GM21447 (cell line): ENCODE measurements at regions not wholly inside any gene's neighbourhood (a gene's known extent, or its start where the extent isn't known, plus 50 kb on each side); places are given as distances from the start of the nearest gene placed in this dataset.

Source experiments
- ATAC-seq: cut with Tn5 transposase; IDR thresholded peaks from one replicate; pipeline ENCODE4 v1.9.1; 2021; ENCODE audit not compliant: unreplicated experiment

DNA sequence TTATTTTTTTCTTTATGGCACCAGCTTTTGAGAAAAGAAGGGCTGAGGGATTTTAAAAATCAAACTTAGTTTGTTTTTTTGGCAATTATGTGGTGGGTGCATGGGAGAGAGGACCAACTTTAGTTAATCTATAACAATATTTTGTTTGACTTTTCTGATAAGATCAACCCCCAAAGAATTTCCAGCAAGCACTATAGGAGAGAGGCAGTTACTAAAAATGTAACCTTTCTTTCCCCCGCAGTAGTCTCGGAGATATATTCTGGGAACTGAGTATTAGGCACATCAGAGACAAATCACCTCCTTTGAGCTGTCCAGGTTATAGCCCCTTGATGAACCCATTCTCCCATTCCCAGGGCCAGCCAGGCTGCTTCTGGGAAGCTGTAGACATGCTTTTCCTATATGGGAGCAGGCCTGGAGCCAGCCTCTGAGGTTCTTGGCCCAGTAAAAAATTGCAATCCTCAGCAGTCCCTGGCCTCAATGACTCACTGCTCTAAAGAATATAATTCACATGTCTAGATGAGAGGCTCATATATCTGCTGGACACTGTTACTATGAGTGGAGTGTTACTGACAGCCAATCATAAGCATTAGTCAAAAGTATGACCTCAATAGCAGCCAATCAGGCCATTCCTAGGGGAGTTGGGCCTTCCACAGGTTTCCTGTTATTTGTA, 138.3 kb upstream of the AGBL1 start:
- no peak for ATAC-seq

DNA sequence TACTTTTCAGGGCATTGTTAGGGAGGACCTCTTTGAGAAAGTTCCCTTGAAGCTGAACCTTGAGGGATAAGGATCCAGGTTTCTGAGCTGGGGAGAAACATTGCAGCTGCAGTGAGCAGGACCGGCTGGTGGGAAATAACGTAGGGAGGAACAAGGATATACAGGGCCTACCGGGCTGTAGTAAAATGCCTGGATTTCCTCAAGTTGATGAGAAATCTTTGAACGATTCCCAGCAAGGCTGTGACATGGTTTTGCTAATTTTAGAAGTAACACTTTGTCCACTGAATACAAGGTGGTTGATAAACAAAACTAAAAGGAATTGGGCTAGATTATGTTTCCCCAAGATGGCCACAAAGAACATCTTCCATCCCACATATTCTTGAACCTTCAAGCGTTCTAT, 137.0 kb upstream of the AGBL1 start:
- no peak for ATAC-seq

DNA sequence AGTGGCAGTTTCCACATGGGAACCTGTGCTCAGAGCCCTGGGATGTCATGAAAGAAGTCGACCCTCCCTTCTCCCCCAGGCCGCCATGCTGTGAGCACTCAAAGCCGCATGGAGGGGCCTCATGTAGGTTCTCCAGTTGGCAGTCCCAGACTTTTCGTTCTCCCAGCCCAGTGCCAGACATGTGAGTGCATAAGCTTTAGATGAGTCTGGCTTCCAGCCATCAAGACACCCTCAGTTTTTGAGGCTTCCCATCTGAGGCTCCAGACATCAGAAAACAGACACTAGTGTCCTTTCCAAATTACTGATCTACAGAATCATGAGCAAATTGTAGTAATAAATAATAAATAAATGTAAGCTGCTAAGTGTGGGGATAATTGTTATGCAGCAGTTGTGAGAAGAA, 136.5 kb upstream of the AGBL1 start:
- ATAC-seq: no peak

DNA sequence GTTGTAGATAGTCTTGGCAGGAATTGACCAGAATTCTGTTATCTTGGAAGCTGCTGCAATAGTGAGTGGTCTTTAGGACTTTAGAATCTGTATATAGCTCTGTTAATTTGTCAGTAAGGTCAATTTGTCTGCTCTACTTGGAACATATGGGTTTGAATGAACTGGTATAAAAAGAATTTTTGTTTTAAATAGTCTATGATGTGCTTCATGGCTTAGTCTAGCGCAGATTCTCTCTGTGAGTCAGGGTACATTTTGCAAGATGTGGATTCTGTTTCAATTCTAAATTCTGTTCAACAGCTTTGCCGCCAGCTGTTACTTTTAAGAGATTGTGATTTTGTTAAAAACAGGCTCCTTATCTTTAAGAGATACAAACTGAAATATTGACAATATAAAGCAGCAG, 135.9 kb upstream of the AGBL1 start:
- no peak for ATAC-seq

DNA sequence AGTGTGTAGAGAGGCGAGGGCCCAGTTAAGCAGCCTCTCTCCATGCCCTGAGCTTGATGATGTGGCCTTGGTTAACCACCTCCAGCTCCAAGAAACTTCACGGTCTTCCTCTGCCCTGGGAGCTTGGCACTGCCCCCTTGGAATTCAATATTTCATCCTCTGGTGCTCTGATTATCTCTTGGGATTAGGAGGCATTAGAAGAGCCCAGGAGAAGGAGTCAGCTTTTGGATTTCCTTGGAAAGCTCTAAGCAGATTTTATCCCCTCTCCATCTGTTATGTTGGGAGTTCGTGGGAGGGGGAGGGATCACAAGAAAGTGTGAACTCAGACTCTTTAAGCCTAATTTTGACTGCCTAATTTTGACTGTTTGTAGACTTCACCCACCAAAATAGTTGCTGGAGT, 132.7 kb upstream of the AGBL1 start:
- no peak for ATAC-seq

DNA sequence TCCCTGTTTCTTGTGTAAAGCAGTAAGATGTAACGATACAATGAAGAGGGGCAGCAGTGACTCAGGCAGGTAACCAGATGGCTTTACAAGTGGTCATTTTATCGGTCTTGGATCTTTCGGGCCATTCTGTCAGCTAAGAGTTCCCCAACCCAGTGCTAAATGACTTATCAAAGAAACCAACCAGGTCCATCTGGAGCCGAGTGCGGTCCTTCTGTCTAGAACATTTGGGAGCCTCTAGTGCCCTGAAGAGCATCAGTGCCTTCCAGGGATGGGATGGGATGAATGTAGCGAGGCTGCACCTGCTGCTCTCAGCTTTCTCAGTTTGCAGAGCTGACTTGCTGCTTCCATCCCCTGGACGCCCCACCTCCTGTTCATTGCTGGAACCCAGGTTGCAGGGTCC, 131.7 kb upstream of the AGBL1 start:
- no peak for ATAC-seq

DNA sequence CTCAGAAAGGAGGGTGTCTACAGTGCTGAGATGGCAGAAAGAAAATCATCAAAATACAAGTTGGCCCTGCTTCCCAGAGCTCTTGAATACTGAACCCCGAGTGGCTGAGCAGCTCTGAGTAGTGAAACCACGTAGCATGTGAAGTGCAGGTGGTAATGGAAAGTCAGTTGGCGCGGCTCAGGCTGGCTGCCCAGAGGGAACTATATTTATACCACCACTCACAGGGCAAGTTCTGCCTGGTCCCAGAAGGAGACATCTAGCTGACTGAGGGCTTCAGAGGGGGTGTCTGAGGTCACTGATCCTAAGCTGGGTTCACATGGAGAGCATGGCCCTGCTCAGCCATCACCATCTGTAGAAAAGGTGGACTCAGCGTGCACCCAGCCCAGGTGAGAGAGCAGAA, 129.6 kb upstream of the AGBL1 start:
- peak; percentile 92 for ATAC-seq

DNA sequence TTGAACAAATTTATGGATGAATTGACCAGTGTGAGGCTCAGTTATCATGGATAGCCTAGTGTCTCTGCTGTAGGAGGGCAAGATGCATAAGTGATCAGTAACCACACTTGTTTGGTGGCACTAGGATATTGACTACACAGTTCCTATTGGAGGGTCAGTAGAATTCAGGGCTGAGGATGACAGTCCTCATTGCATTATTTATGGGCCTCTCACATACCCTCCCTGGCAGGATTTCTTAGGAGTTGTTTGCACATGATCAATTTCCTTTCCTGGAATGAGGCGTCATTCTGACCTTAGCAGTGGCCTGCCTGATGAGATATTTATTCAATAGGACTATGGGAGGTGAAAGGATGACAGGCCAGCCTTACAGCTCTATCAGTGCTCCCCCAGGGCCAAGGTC, 125.1 kb upstream of the AGBL1 start:
- no peak for ATAC-seq

DNA sequence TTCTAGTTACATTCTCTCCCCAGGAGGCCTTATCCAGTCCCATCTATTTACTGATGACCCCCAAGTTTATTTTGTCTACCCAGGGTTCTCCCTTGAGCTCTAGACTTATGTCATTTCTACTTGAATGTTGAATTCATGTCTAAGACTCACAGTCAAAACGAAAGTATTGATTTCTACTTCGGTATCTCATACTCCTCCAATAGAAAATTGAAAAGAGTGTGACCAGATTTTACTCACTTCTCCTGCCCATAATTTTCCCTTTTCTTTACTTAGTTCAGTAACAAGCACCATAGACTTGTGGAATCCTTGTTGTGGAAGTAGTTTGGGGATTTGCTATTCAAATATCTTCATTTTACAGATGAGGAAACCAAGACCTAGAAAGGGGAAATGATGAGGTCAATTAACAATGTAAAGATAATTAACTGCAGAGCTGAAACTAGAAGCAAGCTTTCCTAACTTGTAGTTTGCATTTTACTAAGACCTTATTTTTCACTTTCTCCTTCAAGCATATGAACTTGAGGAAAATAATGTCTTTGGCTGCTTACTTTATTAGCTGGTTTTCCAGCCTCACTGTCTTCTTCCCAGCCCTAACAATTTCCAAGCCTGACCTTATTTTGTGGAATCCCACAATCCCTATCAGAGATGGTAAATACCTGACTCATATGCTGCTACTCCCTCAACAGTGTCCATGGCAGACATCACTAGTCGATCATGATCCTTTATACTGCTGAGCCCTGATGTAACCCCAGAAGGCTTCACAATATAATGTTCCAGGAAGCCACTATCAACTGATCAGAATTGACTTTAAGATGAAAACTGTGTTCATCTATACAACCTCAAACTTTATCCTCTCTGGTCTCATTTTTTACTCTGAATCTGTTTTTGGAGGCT, 123.9 kb upstream of the AGBL1 start:
- peak; percentile 84 for ATAC-seq

DNA sequence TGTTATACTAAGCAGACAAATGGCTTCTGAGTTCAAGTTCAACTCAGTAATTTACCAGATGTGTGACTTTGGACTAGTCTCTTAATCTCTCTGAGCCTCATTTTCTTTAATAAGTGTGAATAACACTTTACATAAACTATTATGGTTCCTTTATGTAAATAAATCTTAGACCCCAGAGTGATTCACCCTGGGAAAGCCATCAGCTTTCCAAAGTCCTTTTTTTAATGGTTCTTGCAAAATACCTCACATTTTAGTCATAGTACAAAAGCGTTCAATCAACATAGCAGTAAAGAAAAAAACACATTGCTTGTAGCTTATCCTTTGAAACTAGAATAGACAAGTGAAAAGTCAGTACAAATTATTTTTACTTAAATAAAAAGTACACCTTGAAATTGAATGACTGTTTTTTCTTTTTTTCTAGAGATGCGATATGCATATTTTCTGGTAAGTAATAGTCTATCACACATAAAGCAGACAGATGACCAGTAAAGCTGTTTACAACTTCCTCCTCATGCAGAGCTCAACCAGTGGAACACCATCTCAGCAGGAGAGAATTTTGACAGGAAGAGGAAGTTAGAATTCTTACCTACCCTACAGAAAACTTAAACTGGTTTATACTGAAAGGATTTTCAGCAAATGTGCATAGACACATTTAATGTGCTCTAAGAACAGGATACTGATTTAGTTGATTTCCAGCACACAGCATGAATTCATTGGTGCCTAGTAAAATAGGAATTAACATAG, 123.0 kb upstream of the AGBL1 start:
- ATAC-seq: no peak

DNA sequence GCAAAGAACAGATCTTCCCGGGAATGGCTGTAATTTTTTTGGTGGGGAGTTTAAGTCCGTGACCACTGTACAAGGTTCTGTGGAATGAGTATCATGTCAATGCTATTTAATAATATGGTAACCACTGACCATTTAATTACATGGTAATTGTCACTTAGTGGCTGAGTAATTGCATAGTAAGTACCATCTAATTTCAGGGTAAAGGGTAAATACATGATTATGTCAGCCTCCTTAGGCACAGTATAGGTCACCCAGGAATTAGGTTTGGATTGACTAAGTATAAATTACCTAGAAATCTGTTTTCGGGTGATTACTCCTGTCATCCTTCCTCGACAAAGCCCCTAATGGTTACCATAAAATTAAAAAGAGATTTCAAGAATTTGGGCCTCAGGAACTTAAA, 120.1 kb upstream of the AGBL1 start:
- no peak for ATAC-seq

DNA sequence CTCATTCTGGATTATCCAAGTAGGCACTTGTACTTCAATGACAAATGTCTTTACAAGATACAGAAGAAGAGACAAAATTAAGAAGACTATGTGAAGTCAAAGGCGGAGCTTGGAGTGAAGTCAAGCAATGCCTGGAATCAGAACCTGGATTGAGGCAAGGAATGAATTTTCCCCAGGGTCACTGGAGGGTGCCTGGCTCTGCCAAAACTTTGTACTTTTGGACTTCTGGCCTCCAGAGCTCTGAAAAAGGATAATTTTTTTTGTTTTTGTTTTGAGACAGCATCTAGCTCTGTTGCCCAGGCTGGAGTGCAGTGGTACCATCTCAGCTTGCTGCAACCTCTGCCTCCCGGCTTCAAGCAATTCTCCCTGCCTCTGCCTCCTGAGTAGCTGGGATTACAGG, 119.3 kb upstream of the AGBL1 start:
- ATAC-seq: no peak

DNA sequence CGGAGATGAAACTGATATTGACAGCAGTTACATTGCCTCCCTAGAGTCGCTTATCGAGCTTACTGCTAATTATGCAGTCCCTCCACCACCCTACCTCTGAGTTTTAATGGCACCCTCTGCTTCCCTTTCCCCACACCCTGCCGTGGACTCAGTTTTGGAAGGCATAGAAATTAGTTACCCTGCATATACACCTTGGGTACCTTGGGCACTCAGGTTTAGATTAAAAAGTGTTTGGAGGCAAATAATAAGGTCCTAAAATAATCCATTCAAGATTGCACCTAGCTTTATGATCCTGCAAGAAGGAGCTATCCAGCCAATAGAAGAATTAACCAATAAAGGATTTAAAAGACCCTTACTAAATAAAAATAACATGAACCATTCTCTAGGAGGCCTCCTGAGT, 117.8 kb upstream of the AGBL1 start:
- ATAC-seq: no peak

DNA sequence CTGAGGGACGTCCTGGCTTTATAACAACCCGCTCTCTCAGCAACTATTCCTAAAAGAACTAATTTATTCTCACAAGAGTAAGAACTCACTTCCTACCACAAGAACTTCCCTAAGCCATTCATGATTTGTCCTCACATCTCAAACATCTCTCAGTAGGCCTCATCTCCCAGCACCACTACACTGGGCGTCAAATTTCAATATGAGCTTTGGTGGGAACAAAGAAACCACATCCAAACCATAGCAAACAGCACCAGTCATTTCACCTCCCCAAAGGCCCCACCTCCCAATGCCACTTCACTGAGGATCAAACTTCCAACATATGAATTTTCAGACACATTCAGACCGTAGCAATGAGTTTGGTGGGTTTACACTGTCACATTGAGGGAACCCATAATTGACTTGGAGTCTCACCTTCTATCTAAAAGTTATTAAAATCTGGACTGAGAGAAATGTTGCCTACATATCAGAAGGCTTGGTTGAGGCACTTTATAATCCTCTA, 116.4 kb upstream of the AGBL1 start:
- no peak for ATAC-seq

DNA sequence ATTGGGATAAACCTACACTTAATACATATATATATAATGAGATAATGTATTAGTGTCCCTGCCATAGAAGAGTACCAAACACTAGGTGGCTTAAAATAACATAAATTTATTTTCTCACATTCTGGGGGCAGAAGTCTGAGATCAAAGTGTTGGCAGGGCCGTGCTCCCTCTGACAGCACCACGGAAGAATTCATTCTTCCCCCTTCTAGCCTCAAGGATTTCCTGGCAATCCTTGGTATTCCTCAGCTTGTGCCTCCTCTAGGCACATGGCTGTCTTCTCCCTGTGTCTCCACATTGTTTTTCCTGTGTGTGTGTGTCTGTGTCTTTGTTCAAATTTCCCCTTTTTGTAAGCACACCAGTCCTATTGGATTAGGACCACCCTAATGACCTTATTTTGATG, 115.2 kb upstream of the AGBL1 start:
- no peak for ATAC-seq

DNA sequence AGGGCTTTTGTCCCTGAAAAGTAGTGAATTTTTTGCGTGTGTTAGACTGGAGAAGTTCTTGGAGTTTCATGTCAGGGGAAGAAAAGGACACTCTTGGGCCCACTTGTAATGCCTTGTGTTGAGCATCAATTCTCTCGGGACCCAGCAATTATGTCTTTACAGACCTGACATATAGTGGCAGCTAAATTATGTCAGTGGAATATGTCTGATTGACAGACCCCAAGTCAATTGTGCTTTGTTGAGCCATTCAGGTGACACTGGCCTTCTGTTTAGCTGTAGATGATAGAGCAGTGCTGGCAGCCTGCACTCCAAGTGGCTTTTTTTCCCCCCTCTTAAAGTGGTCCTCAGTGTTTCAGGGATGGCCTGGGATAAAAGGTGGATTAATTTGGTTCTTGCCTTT, 112.1 kb upstream of the AGBL1 start:
- no peak for ATAC-seq

DNA sequence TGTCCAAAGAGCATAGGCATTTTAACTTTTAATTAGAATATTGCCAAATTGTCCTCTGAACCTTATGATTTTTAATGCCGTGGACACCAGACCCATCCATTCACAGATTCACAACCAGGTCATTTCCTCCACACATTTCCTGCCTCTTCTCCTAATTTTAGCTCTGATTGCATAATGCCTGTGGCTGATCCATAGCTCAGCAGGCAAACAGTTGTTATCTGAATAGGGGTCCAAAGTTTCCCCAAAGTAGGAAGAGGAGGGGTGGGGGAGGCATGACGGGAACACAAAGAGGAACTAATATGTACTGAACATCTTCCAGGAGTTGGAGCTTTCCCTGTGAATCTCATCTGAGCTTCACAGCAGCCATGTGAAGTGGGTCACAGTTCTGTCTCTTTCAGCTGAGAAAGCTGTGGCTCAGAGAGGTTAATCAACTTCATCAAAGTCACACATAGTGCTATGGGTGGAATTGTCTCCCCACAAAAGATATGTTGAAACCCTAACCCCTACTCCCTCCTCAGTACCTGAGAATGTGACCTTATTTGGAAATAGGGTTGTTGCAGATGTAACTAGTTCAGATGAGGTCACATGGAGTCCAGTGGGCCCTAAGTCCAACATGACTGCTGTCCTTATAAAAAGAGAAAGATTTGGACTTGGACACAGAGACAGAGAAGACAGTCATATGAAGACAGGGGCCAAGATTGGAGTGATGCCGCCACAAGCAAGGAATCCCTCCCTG, 106.7 kb upstream of the AGBL1 start:
- no peak for ATAC-seq

DNA sequence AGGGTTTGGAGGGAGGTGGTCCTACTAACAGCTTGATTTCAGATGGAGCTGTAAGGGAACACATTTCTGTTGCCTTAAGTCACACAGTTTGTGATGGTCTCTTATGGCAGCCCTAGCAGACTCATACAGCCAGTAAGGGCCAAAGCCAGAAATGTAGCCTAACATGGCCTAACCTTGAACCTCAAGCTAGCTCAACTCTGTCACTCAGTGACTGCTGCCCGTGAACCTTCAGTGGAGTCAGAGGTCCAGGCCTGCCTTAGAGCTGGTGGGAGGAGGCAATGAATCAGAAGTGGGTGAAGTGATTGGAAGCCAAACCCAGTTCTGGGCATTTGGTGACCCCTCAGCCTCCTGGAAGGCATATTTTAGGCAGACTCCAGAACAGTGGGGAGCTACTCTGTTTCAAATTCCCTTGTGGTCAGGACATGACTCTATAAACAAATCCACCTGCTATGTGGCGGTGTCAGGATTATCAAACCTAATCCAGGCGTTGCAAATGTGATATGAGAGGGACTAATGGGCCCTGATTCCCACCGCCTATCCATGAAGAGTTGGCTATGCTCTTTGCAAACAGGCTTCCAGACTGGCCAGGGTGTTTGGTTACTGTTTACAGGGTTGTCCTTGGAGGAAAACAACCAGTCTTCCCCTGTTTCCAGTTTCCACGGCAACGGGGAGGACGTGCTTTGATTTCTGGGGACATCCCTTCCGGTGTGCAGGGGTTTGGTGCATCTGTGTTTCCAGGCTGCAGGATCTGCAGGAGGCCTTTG, 105.9 kb upstream of the AGBL1 start:
- no peak for ATAC-seq

DNA sequence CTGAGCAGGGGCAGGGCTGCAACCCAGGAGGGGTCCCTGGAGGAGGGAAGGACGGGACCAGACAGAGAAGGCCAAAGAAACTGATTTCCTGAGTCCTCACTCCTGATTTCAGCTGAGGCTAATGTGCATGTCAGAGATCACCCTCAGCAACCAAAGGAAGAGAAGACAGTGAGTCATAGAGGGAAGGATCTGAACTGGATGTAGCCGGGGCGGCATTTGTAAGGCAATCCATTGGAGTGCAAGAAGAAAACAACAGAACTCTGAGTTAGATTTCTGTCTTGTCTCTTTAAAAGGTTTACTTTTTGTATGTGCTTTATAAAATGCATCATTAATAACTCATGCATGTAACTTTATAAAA, 105.3 kb upstream of the AGBL1 start:
- no peak for ATAC-seq

DNA sequence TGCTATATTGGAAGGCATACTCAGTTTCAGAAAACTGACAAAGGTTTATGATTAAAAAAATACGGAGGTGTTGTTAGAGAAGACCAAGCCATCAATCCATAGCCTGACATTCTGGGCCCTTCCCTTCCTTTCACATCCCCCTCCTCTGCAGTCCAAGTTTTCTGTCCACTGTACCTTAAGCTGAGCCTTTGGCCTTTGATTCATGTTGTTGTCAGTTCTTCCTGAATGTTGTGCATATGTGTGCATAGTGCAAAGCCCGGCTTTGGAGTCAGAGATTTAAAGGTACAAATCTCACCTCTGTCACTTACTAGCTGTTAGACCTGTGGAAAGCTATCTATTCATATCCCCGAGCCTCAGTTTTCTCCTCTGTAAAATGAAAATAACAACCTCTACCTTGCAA, 104.9 kb upstream of the AGBL1 start:
- ATAC-seq: no peak
